ENCODE measurements at regions not wholly inside any gene's neighbourhood (a gene's known extent, or its start where the extent isn't known, plus 50 kb on each side); places are given as distances from the start of the nearest gene placed in this dataset.

DNA sequence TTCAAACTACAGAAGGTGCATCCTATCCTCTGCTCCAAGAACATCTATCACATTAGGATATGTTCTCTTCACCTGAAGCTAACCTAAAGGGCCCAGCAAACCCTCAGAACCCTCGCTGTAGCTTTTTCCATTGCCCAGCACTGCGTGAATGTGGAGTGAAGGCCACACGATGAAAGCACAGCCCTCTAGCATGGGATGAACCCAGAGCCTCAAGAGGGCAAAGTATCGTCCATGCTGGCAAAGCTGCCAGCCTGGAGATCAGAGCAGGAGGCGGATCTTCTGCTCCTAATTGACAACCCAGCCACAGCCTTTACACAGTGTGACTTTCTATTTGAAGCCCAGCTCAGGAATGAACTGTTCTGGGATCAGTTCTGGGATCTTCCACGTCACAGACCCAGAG, 65.1 kb upstream of the USP47 start:
- TF ChIP-seq OSR1 (CRISPR knock-in tag; IDR thresholded peaks at IDR 0.05) (no peak), CREB5 (CRISPR knock-in tag; IDR thresholded peaks at IDR 0.05; ENCODE audit: low read depth) (no peak), ZFP3 (CRISPR knock-in tag; IDR thresholded peaks at IDR 0.05) (no peak), ZNF8 (CRISPR knock-in tag; IDR thresholded peaks at IDR 0.05) (no peak), GLIS3 (CRISPR knock-in tag; IDR thresholded peaks at IDR 0.05) (no peak)
- TF ChIP-seq, protein P1, sequence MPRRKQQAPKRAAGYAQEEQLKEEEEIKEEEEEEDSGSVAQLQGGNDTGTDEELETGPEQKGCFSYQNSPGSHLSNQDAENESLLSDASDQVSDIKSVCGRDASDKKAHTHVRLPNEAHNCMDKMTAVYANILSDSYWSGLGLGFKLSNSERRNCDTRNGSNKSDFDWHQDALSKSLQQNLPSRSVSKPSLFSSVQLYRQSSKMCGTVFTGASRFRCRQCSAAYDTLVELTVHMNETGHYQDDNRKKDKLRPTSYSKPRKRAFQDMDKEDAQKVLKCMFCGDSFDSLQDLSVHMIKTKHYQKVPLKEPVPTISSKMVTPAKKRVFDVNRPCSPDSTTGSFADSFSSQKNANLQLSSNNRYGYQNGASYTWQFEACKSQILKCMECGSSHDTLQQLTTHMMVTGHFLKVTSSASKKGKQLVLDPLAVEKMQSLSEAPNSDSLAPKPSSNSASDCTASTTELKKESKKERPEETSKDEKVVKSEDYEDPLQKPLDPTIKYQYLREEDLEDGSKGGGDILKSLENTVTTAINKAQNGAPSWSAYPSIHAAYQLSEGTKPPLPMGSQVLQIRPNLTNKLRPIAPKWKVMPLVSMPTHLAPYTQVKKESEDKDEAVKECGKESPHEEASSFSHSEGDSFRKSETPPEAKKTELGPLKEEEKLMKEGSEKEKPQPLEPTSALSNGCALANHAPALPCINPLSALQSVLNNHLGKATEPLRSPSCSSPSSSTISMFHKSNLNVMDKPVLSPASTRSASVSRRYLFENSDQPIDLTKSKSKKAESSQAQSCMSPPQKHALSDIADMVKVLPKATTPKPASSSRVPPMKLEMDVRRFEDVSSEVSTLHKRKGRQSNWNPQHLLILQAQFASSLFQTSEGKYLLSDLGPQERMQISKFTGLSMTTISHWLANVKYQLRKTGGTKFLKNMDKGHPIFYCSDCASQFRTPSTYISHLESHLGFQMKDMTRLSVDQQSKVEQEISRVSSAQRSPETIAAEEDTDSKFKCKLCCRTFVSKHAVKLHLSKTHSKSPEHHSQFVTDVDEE (CRISPR knock-in tag; IDR thresholded peaks at IDR 0.05): no peak
